ENCODE measurements at regions not wholly inside any gene's neighbourhood (a gene's known extent, or its start where the extent isn't known, plus 50 kb on each side); places are given as distances from the start of the nearest gene placed in this dataset.
A peak's percentile ranks its signal among the peaks of the same experiment; 100 is the strongest.

GRCh38 chr9:29325894-29326293 lies 1752.6 kb upstream of the C9orf72 start:
- H3K4me3 ChIP-seq (ENCODE audit: control insufficient read depth in 2 of 3, extremely low read depth in 1 of 3, insufficient read depth in 2 of 3, low read depth in 1 of 3, low read length in 3 of 3): no peak overlapping the region
- DNase-seq (ENCODE audit: low read depth, low spot score) (no peak), FAIRE-seq (no peak)
- no peaks in the 10 kb centered on the region for H3K9me3 ChIP-seq (ENCODE audit: control insufficient read depth, low read depth, low read length)
- no peak overlapping the region for H3K27ac ChIP-seq (ENCODE audit: control insufficient read depth, insufficient read depth, low read length)
- H3K9me1 ChIP-seq (ENCODE audit: control insufficient read depth, extremely low read depth, insufficient read depth, low read length): no peaks in the 10 kb centered on the region
- H4K20me1 ChIP-seq (ENCODE audit: control insufficient read depth, extremely low read depth, insufficient read depth, low read length): no peaks in the 10 kb centered on the region
- no peaks in the 10 kb centered on the region for H3K4me1 ChIP-seq (ENCODE audit: control insufficient read depth, extremely low read depth, insufficient read depth, low read length)
- H3K79me2 ChIP-seq (ENCODE audit: control insufficient read depth, insufficient read depth, low read length): no peaks in the 10 kb centered on the region
- H3K36me3 ChIP-seq (ENCODE audit: control insufficient read depth in 2 of 2, extremely low read depth in 1 of 2, insufficient read depth in 2 of 2, low read length in 2 of 2): no peaks in the 10 kb centered on the region
- H2AFZ ChIP-seq (ENCODE audit: control insufficient read depth, low read length): no peak overlapping the region
- no peaks in the 10 kb centered on the region for H3K27me3 ChIP-seq (ENCODE audit: control insufficient read depth, extremely low read depth, insufficient read depth, low read length)
- dilution Hi-C loops (cut with MboI; ENCODE audit: extremely low pct_ligation_motif_present, low sequenced_read_pairs): no loop called here
- TF ChIP-seq, protein P1, sequence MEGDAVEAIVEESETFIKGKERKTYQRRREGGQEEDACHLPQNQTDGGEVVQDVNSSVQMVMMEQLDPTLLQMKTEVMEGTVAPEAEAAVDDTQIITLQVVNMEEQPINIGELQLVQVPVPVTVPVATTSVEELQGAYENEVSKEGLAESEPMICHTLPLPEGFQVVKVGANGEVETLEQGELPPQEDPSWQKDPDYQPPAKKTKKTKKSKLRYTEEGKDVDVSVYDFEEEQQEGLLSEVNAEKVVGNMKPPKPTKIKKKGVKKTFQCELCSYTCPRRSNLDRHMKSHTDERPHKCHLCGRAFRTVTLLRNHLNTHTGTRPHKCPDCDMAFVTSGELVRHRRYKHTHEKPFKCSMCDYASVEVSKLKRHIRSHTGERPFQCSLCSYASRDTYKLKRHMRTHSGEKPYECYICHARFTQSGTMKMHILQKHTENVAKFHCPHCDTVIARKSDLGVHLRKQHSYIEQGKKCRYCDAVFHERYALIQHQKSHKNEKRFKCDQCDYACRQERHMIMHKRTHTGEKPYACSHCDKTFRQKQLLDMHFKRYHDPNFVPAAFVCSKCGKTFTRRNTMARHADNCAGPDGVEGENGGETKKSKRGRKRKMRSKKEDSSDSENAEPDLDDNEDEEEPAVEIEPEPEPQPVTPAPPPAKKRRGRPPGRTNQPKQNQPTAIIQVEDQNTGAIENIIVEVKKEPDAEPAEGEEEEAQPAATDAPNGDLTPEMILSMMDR (optimal IDR thresholded peaks at IDR 0.05 in 1 of 3, IDR thresholded peaks at IDR 0.05 in 1 of 3, conservative IDR thresholded peaks at IDR 0.05 in 1 of 3; ENCODE audit: extremely low read depth in 1 of 3, insufficient read depth in 2 of 3, low read length in 3 of 3): no peak
- no peak for TF ChIP-seq EZH2 (IDR thresholded peaks at IDR 0.05; ENCODE audit: low read length)
- no peak overlapping the region for H3K4me2 ChIP-seq (ENCODE audit: control insufficient read depth, extremely low read depth, insufficient read depth, low read depth, low read length)
- H3K9ac ChIP-seq (ENCODE audit: control insufficient read depth, extremely low read depth, insufficient read depth, low read length): no peak overlapping the region

DNA sequence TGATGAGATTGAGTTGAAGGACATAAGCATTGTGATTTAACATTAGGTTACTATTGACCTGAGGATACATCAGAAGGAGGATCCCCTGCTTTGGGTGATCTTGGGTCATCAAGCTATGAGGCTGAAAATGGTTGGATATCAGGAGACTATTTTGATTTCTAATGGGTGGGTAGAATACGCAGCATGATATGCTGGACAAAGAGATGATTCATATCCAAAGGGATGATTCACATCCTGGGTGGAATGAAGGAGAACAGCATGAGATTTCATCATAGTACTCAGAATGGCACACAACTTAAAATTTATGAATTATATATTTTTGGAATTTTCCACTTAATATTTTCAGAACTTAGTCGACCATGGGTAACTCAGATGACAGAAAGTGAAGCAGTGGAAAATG lies 1759.5 kb upstream of the C9orf72 start:
- H2AFZ ChIP-seq (ENCODE audit: control insufficient read depth, low read length): peak overlapping the region; percentile 78
- H3K4me1 ChIP-seq (ENCODE audit: control insufficient read depth, extremely low read depth, insufficient read depth, low read length): peaks cover 10% of the 10 kb centered on the region
- H3K36me3 ChIP-seq (ENCODE audit: control insufficient read depth in 2 of 2, extremely low read depth in 1 of 2, insufficient read depth in 2 of 2, low read length in 2 of 2): no peaks in the 10 kb centered on the region
- peak overlapping the region; percentile 68 for H3K27ac ChIP-seq (ENCODE audit: control insufficient read depth, insufficient read depth, low read length)
- TF ChIP-seq, protein P1 (optimal IDR thresholded peaks at IDR 0.05 in 1 of 3, IDR thresholded peaks at IDR 0.05 in 1 of 3, conservative IDR thresholded peaks at IDR 0.05 in 1 of 3; ENCODE audit: extremely low read depth in 1 of 3, insufficient read depth in 2 of 3, low read length in 3 of 3): no peak
- no peak for TF ChIP-seq EZH2 (IDR thresholded peaks at IDR 0.05; ENCODE audit: low read length)
- no peak for DNase-seq (ENCODE audit: low read depth, low spot score)
- H3K79me2 ChIP-seq (ENCODE audit: control insufficient read depth, insufficient read depth, low read length): no peaks in the 10 kb centered on the region
- H3K9me1 ChIP-seq (ENCODE audit: control insufficient read depth, extremely low read depth, insufficient read depth, low read length): no peaks in the 10 kb centered on the region
- H3K4me3 ChIP-seq (ENCODE audit: control insufficient read depth in 2 of 3, extremely low read depth in 1 of 3, insufficient read depth in 2 of 3, low read depth in 1 of 3, low read length in 3 of 3): no peak overlapping the region
- no peaks in the 10 kb centered on the region for H4K20me1 ChIP-seq (ENCODE audit: control insufficient read depth, extremely low read depth, insufficient read depth, low read length)
- H3K4me2 ChIP-seq (ENCODE audit: control insufficient read depth, extremely low read depth, insufficient read depth, low read depth, low read length): no peak overlapping the region
- dilution Hi-C loops (cut with MboI; ENCODE audit: extremely low pct_ligation_motif_present, low sequenced_read_pairs): no loop called here
- H3K9me3 ChIP-seq (ENCODE audit: control insufficient read depth, low read depth, low read length): no peaks in the 10 kb centered on the region
- H3K9ac ChIP-seq (ENCODE audit: control insufficient read depth, extremely low read depth, insufficient read depth, low read length): no peak overlapping the region
- FAIRE-seq: peak; percentile 80
- no peaks in the 10 kb centered on the region for H3K27me3 ChIP-seq (ENCODE audit: control insufficient read depth, extremely low read depth, insufficient read depth, low read length)

All from keratinocyte (primary cell).